Brain pericyte (primary cell): ENCODE measurements at regions not wholly inside any gene's neighbourhood (a gene's known extent, or its start where the extent isn't known, plus 50 kb on each side); places are given as distances from the start of the nearest gene placed in this dataset.
"Not testable (repeated sequence)": the region's sequence is repeated elsewhere in the genome, so short reads cannot be mapped to it uniquely, and the experiment has no call there.

Experiments used
- DNase-seq: peaks from one replicate; pipeline ENCODE4 v3.0.0-alpha.2; 2012; ENCODE audit warnings: low read depth, low spot score

GRCh38 chr2:193352665-193353242 lies 1158.0 kb upstream of the TMEFF2 start:
- not testable (repeated sequence) for DNase-seq

DNA sequence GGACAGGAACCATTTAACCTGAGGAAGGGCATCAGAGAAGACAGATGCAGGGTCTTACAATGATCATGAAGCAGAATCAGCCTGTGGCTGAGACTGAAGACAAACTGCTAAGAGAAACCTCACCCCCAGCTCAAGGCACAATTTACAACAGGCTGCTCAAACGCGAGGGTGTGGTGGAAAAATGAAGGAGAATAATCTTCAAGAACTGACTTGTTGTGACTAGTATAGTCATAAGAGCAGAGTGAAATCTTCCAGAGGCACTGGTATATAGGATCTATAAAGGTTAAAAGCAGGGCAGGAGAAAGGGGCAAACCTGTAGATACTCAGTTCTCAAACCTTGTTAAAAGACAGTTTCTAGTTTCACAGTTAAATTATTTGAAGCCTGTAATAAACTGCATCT lies 1155.8 kb upstream of the TMEFF2 start:
- DNase-seq, result no peak

GRCh38 chr2:193349642-193350041 lies 1154.9 kb upstream of the TMEFF2 start:
- DNase-seq, result no peak

DNA sequence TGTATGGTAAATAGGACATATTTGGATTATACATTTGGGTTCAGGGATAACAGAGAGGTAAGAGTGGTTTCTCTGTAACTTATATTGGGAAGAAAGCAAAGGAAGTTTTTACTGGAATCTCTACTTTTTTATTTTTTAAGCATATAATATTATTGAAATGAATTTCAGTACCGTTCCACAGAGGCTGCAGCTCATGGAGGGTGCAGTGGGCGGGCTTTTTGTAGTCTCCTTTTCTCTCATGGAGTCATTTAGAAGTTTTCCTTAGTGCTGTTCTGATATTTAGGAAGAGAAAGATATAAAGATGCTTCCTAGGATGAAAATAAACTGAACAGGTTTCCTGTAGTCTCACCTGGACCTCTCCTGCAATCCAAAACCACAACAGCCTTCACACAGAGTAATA lies 1153.3 kb upstream of the TMEFF2 start:
- DNase-seq, result no peak

DNA sequence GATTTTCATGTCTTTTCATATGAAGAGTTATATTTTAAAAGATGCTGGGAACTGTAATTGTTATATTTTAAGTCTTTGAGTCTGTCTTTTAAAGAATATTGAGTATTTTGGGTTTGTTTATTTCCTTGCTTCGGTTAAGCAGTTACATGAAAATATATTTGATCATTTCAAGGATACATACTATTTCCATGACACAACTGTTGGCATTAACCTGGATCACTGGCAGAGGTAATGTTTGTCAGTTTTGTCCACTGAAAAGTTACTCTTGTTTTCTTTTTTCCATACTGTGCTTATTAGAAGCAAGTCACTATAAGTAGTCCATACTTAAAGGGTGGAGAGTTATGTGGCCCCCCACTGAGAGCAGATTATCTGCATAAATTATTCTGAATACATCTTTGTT lies 1142.0 kb upstream of the TMEFF2 start:
- DNase-seq, result no peak

DNA sequence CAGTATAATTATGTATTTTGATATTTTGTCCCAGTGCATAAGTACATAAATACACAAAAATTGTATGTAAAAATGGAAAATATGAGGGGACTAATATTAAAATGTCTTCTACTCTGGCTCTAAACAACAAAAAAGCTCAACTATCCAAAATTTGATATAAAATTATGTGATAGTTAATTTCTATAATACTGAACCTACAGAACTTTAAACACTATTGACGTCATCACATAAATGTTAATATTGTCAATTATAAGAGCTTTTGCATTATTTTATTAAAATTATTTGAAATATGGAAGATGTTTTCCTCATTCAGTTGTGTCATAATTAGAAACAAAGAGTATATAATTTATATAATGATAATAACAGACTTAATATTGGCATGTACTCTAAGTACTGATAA lies 1139.7 kb upstream of the TMEFF2 start:
- DNase-seq, result no peak

DNA sequence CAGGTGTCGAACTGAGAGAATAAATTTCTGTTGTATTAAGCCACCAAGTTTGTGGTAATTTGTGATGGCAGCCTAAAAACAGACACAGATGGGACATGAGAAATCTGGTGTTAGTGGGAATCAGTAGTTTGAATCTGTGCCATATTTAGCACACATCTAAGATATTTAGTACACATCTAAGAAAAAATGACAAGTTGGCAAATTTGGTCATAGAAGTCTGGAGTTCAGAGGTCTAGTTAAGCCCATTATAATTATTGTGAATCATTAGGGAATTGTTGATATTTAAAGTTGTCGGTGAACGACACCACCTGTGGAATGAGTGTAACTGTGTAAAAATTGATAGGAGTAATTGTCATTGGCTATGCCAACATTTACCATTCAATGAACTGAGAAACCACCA lies 1138.8 kb upstream of the TMEFF2 start:
- no peak for DNase-seq

DNA sequence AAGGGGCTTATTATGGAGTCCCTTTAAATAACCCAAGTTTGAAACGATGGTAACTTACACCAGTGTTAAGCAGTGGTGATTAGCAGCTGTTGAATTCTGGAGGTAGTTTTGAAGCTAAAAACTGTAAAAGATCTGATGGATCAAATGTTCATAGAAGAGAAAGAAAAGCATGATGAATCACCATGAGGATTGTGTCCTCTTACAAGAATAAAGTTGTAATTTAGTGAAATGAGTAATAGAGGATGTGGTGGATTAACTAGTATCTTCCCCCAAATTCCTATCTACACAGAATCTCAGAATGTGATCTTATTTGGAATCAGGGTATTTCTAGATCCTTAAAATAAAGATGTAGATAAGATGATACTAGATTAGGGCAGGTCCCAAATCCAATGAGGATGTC lies 1138.2 kb upstream of the TMEFF2 start:
- no peak for DNase-seq

DNA sequence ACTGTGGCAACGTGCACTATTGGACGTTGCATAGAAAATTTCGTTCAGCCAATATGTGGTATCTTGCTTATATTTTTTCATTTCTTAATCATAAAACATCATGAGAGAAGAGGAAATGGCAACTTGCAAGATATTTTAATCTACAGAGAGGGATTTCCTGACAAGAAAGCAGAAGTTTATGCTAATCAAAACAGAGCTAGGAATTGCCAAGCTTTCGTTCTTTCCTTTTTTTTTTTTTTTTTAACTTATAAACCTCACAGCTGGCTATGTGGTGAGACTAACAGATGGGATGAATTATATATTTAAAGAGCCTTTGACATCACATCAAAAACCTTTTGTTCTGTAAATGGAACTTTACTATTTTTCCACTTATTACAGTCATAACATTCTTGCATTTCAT lies 1136.9 kb upstream of the TMEFF2 start:
- DNase-seq, result no peak

GRCh38 chr2:193326296-193326695 lies 1131.6 kb upstream of the TMEFF2 start:
- no peak for DNase-seq

GRCh38 chr2:193315428-193316091 lies 1120.8 kb upstream of the TMEFF2 start:
- DNase-seq, result no peak

GRCh38 chr2:193303464-193303863 lies 1108.7 kb upstream of the TMEFF2 start:
- no peak for DNase-seq

DNA sequence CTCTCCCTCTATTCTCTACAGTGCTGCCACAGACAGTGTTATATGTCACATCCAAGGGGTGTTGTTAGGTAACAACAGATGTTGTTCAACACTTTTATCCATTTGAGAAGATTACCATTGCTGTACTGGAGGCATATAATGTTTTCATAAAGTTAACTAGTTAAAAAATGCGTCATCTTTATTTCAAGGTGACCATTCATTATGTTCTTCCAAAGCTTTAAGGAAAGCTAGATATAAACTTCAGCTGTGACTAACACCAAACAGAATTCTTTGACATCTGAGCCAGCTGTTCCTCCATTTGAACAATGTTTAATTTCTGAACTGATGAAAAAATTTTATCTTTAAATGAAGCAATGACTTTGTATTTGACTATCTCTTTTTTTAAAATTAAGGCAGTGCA lies 1099.6 kb upstream of the TMEFF2 start:
- DNase-seq, result no peak

GRCh38 chr2:193279361-193279760 lies 1084.6 kb upstream of the TMEFF2 start:
- DNase-seq, result no peak

DNA sequence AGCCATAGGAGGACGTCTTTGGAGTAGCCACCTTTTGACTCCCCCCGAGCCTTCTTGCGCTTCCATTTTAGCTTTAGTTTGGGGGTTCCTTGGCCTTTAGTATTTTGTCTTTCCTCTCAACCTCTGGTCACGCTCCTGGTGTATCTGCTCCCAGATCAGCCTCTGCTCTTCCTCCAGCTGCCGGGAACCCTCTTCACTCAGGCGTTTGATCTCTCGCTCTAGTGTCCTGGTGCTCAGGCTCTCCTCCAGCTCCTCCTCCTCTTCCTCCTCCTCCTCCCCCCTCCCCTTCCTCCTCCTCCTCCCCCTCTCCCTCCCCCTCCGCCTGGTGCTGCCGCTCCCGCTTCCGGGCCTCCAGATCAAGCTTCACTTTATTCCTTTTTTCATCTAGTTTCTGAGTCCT lies 1082.3 kb upstream of the TMEFF2 start:
- DNase-seq, result no peak

- no peak for DNase-seq
These were observed 1081.8 kb upstream of the TMEFF2 start for GRCh38 chr2:193276560-193276959.

GRCh38 chr2:193276069-193276468 lies 1081.3 kb upstream of the TMEFF2 start:
- DNase-seq, result no peak

GRCh38 chr2:193272011-193272410 lies 1077.3 kb upstream of the TMEFF2 start:
- DNase-seq, result no peak

DNA sequence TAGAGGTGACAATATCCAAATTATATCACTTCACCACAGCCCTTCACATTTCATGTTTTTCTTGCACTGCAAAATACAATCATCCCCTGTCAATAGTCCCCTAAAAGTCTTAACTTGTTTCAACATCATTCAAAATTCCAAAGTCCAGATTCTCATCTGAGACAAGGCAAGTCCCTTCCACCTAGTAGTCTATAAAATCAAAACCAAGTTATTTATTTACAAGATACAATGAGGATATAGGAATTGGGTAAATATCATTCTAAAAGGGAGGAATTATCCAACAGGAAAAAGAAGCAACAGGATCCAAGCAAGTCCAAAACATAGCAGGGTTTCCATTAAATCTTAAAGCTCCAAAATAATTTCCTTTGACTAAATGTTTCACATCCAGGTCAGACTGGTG lies 1076.1 kb upstream of the TMEFF2 start:
- no peak for DNase-seq

DNA sequence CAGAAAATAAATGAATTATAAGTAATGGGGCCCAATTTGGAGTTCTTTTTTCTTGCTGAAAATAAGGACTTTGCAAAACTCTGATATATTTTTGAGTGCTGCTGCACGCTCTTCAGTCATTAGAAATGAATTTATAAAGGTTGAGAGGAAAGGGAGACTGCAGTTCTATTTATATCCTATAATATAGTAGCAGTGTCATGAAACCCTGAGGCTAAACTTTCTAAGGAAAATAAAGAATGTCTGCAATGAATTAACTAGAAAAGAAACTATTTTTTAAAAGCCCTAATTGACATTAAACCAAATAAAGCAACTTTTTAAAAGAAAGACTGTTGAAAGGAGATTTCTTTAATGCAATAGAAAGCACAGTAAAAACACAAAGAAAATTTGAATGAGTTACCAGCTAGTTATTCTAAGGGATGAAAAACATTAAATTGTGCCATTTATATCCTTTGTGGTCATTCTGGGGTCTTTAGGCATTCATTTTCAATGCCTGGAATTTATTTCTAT lies 1072.8 kb upstream of the TMEFF2 start:
- DNase-seq, result no peak

DNA sequence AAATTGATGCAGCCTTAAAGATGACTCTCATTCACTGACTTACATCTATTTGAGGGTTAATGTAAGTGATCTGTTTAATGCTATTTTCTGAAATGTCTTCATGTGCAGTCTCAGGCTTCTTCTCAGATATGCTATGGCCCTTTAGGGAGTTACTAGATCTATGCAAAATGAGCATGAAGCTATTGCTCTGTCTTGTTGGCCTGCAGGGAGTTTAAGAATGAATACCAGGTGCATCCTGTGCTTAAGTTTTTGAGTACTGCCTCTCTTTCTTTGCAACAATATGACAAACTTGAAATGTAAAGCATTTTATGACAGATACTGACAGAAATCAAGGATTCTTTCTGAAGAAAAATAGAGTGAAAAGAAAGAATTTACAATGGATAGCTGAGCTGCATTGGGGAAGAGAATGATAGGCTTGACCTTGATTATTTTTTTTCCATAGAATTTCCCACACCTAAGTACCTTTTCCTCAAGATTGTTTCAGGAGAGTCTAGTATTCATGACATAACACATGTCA lies 1058.3 kb upstream of the TMEFF2 start:
- no peak for DNase-seq

DNA sequence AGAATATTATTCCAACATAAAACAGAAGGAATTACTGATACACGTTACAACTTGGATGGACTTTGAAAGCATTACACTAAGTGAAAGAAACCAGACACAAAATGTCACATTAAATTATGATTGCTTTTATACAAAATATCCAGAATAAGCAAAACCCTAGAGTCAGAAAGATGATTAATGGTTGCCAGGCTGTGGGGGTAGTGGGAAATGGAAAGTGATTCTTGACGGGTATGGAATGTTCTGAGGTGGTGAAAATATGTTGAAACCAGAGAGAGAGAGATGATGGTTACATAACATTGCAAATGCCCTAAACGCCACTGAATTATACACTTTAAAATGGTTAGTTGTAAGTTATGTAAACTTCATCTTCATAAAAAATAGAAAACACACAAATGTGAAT lies 1057.2 kb upstream of the TMEFF2 start:
- DNase-seq, result no peak

DNA sequence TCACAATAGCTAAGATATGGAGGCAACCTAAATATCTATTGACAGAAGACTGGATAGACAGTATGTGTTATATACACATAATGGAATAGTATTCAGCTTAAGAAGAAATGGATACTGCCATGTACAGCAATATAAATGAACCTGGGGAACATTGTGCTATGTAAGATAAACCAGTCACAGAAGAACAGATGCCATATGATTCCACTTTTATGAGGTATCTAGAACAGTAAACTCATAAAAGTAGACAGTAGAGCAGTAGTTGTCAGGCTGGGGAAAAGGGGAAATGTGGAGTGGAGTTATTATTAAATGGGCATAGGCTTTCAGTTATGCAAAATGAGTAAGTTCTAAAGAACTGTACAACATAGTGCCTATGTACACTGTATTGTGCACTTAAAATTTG lies 1055.7 kb upstream of the TMEFF2 start:
- DNase-seq, result no peak
